Cerebellar nuclear complex (tissue), 1 donor: ENCODE measurements at regions not wholly inside any gene's neighbourhood (a gene's known extent, or its start where the extent isn't known, plus 50 kb on each side); places are given as distances from the start of the nearest gene placed in this dataset.
A peak's percentile ranks its signal among the peaks of the same experiment; 100 is the strongest.

ENCODE experiments used
- DNase-seq, 2 experiments: peaks; one replicate each; lab custom pipeline; 2025; lab: John Stamatoyannopoulos, UW

- no peak for DNase-seq
Measured at GRCh38 chr12:42963988-42964387, 374.4 kb upstream of the PRICKLE1 start.

- no peak for DNase-seq
Measured at GRCh38 chr12:42962384-42962783, 372.8 kb upstream of the PRICKLE1 start.

GRCh38 chr12:42961395-42961794 is 371.8 kb upstream of the PRICKLE1 start:
- no peak for DNase-seq

- no peak for DNase-seq
Measured at GRCh38 chr12:42960087-42960527, 370.6 kb upstream of the PRICKLE1 start.

- no peak for DNase-seq
Measured at GRCh38 chr12:42958291-42958674, 368.7 kb upstream of the PRICKLE1 start.

- DNase-seq = no peak
Measured at GRCh38 chr12:42957561-42958290, 368.2 kb upstream of the PRICKLE1 start.

GRCh38 chr12:42957136-42957535 is 367.6 kb upstream of the PRICKLE1 start:
- DNase-seq = peak in 1 of 2 experiments; percentile 12

GRCh38 chr12:42953021-42953420 is 363.5 kb upstream of the PRICKLE1 start:
- DNase-seq = no peak

- DNase-seq = no peak
Measured at GRCh38 chr12:42946871-42947381, 357.4 kb upstream of the PRICKLE1 start.

- no peak for DNase-seq
Measured at GRCh38 chr12:42945927-42946326, 356.4 kb upstream of the PRICKLE1 start.

- no peak for DNase-seq
Measured at GRCh38 chr12:42944516-42944915, 355.0 kb upstream of the PRICKLE1 start.

GRCh38 chr12:42936991-42937390 is 347.4 kb upstream of the PRICKLE1 start:
- DNase-seq = no peak

GRCh38 chr12:42936260-42936659 is 346.7 kb upstream of the PRICKLE1 start:
- DNase-seq = no peak

- no peak for DNase-seq
Measured at GRCh38 chr12:42935756-42936155, 346.2 kb upstream of the PRICKLE1 start.

- DNase-seq = no peak
Measured at GRCh38 chr12:42935090-42935489, 345.5 kb upstream of the PRICKLE1 start.

- DNase-seq = no peak
Measured at GRCh38 chr12:42933461-42934081, 344.0 kb upstream of the PRICKLE1 start.

- DNase-seq = no peak
Measured at GRCh38 chr12:42932936-42933335, 343.4 kb upstream of the PRICKLE1 start.

- no peak for DNase-seq
Measured at GRCh38 chr12:42926232-42926631, 336.7 kb upstream of the PRICKLE1 start.

GRCh38 chr12:42924482-42924881 is 334.9 kb upstream of the PRICKLE1 start:
- DNase-seq = no peak

- DNase-seq = no peak
Measured at GRCh38 chr12:42923583-42923982, 334.0 kb upstream of the PRICKLE1 start.

GRCh38 chr12:42923156-42923555 is 333.6 kb upstream of the PRICKLE1 start:
- DNase-seq = no peak

GRCh38 chr12:42922505-42922850 is 332.9 kb upstream of the PRICKLE1 start:
- no peak for DNase-seq

- DNase-seq = no peak
Measured at GRCh38 chr12:42921741-42922504, 332.4 kb upstream of the PRICKLE1 start.
